ENCODE measurements at regions not wholly inside any gene's neighbourhood (a gene's known extent, or its start where the extent isn't known, plus 50 kb on each side); places are given as distances from the start of the nearest gene placed in this dataset.
A peak's percentile ranks its signal among the peaks of the same experiment; 100 is the strongest.
"Not testable (repeated sequence)": the region's sequence is repeated elsewhere in the genome, so short reads cannot be mapped to it uniquely, and the experiment has no call there.

GRCh38 chr6:27720607-27721580 lies 191.3 kb downstream of the OR2B2 start:
- DNase-seq = no peak

- not testable (repeated sequence) for DNase-seq
Observed at GRCh38 chr6:27719039-27719438, 193.2 kb downstream of the OR2B2 start.

- no peak for DNase-seq
Observed at GRCh38 chr6:27706431-27706830, 205.8 kb downstream of the OR2B2 start.

GRCh38 chr6:27700337-27700736 lies 211.9 kb downstream of the OR2B2 start:
- no peak for DNase-seq

GRCh38 chr6:27694547-27694874 lies 217.7 kb downstream of the OR2B2 start:
- DNase-seq = no peak

GRCh38 chr6:27693766-27694546 lies 218.2 kb downstream of the OR2B2 start:
- no peak for DNase-seq

GRCh38 chr6:27692133-27692532 lies 219.2 kb upstream of the ZNF184 start:
- DNase-seq = not testable (repeated sequence)

GRCh38 chr6:27688014-27688586 lies 215.2 kb upstream of the ZNF184 start:
- peak; percentile 71 for DNase-seq

- DNase-seq = peak; percentile 69
Observed at GRCh38 chr6:27687154-27688013, 214.5 kb upstream of the ZNF184 start.

- no peak for DNase-seq
Observed at GRCh38 chr6:27685279-27685678, 212.4 kb upstream of the ZNF184 start.

- DNase-seq = no peak
Observed at GRCh38 chr6:27684264-27685211, 211.6 kb upstream of the ZNF184 start.

GRCh38 chr6:27679964-27680694 lies 207.2 kb upstream of the ZNF184 start:
- no peak for DNase-seq

- DNase-seq = no peak
Observed at GRCh38 chr6:27679308-27679963, 206.5 kb upstream of the ZNF184 start.

- no peak for DNase-seq
Observed at GRCh38 chr6:27678469-27678868, 205.6 kb upstream of the ZNF184 start.

GRCh38 chr6:27674882-27675281 lies 202.0 kb upstream of the ZNF184 start:
- no peak for DNase-seq

- no peak for DNase-seq
Observed at GRCh38 chr6:27672113-27672799, 199.4 kb upstream of the ZNF184 start.

- DNase-seq = no peak
Observed at GRCh38 chr6:27669624-27670301, 196.9 kb upstream of the ZNF184 start.

- DNase-seq = no peak
Observed at GRCh38 chr6:27669295-27669623, 196.4 kb upstream of the ZNF184 start.

All from GDM1 (cell line).